ENCODE measurements at regions not wholly inside any gene's neighbourhood (a gene's known extent, or its start where the extent isn't known, plus 50 kb on each side); places are given as distances from the start of the nearest gene placed in this dataset.

GRCh38 chr10:55305285-55305684 is 504.3 kb upstream of the PCDH15 start:
- H3K56ac ChIP-seq (replicated peaks; ENCODE audit: insufficient read length, low read depth, low read length): no peak overlapping the region
- no peak overlapping the region for H2BK120ac ChIP-seq (replicated peaks; ENCODE audit: low read depth, low read length)
- no peak overlapping the region for H4K5ac ChIP-seq (ENCODE audit: insufficient read length, low read depth, low read length)
- no peak overlapping the region for H3K9ac ChIP-seq (replicated peaks in 1 of 4; ENCODE audit: extremely low read depth in 1 of 4, low read depth in 3 of 4, low read length in 3 of 4)
- no peaks in the 10 kb centered on the region for H3K79me2 ChIP-seq (ENCODE audit: control insufficient read depth in 1 of 2, insufficient read depth in 2 of 2, low read length in 2 of 2)
- no peaks in the 10 kb centered on the region for H3K79me1 ChIP-seq (ENCODE audit: low read depth, low read length)
- no peak overlapping the region for H3K4ac ChIP-seq (replicated peaks; ENCODE audit: insufficient read length, low read depth, low read length)
- no peak overlapping the region for H3K23ac ChIP-seq (ENCODE audit: insufficient read length)
- no peak overlapping the region for H3K4me3 ChIP-seq (ENCODE audit: extremely low read depth in 1 of 4, insufficient read depth in 2 of 4, low read depth in 3 of 4, low read length in 4 of 4)
- no peak overlapping the region for H2BK20ac ChIP-seq (ENCODE audit: low read length)
- no peak overlapping the region for H3K4me2 ChIP-seq (ENCODE audit: insufficient read depth in 1 of 2, low read depth in 2 of 2, low read length in 2 of 2)
- H3K23me2 ChIP-seq (ENCODE audit: low read depth, low read length): no peaks in the 10 kb centered on the region
- no peak overlapping the region for H3K27ac ChIP-seq (ENCODE audit: low read depth, low read length)
- H2BK5ac ChIP-seq (ENCODE audit: low read depth, low read length): no peak overlapping the region
- ChIA-PET POLR2A (ENCODE audit: partially characterized antibody) (no interaction called here), CTCF (ENCODE audit: partially characterized antibody) (no interaction called here)
- no peak for FAIRE-seq
- H4K8ac ChIP-seq (ENCODE audit: extremely low read depth, insufficient read depth, low read length): no peak overlapping the region
- no peak overlapping the region; the same call in 1 of the 2 replicates for H2AFZ ChIP-seq (ENCODE audit: low read length)
- H4K91ac ChIP-seq (replicated peaks; ENCODE audit: insufficient read length, low read length): no peak overlapping the region
- H2BK12ac ChIP-seq (ENCODE audit: low read depth, low read length): no peak overlapping the region
- no peaks in the 10 kb centered on the region for H3K4me1 ChIP-seq (replicated peaks in 1 of 4; ENCODE audit: control insufficient read depth in 3 of 4, insufficient read depth in 4 of 4, low read length in 3 of 4)
- H3K27me3 ChIP-seq (replicated peaks in 1 of 4; ENCODE audit: control insufficient read depth in 3 of 4, extremely low read depth in 1 of 4, insufficient read depth in 3 of 4, low read length in 3 of 4): no peaks in the 10 kb centered on the region
- H3K14ac ChIP-seq (ENCODE audit: insufficient read length): no peak overlapping the region
- DNase-seq (ENCODE audit: low read depth in 1 of 2, low spot score in 2 of 2): no peak
- no peak overlapping the region for H3K18ac ChIP-seq (ENCODE audit: extremely low read depth, low read length)
- H4K20me1 ChIP-seq (replicated peaks in 1 of 2; ENCODE audit: control insufficient read depth in 1 of 2, insufficient read depth in 2 of 2, low read length in 2 of 2): no peaks in the 10 kb centered on the region
- H3K36me3 ChIP-seq (ENCODE audit: control insufficient read depth in 2 of 4, insufficient read depth in 4 of 4, low read length in 3 of 4): no peaks in the 10 kb centered on the region
- no peak overlapping the region for H2BK15ac ChIP-seq (ENCODE audit: low read length)
- no peak overlapping the region for H2AK5ac ChIP-seq (ENCODE audit: low read depth, low read length)
- no peaks in the 10 kb centered on the region for H3K9me3 ChIP-seq (ENCODE audit: insufficient read depth in 2 of 2, low read depth in 1 of 2, low read length in 1 of 2)
- TF ChIP-seq, protein P1, sequence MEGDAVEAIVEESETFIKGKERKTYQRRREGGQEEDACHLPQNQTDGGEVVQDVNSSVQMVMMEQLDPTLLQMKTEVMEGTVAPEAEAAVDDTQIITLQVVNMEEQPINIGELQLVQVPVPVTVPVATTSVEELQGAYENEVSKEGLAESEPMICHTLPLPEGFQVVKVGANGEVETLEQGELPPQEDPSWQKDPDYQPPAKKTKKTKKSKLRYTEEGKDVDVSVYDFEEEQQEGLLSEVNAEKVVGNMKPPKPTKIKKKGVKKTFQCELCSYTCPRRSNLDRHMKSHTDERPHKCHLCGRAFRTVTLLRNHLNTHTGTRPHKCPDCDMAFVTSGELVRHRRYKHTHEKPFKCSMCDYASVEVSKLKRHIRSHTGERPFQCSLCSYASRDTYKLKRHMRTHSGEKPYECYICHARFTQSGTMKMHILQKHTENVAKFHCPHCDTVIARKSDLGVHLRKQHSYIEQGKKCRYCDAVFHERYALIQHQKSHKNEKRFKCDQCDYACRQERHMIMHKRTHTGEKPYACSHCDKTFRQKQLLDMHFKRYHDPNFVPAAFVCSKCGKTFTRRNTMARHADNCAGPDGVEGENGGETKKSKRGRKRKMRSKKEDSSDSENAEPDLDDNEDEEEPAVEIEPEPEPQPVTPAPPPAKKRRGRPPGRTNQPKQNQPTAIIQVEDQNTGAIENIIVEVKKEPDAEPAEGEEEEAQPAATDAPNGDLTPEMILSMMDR (IDR thresholded peaks at IDR 0.05; ENCODE audit: control extremely low read depth in 1 of 3, insufficient read depth in 1 of 3, low read depth in 1 of 3, low read length in 3 of 3): no peak
- no peak for TF ChIP-seq BCL11A (IDR thresholded peaks at IDR 0.05; ENCODE audit: low read depth in 2 of 2, low read length in 2 of 2)
- TF ChIP-seq SIN3A (conservative IDR thresholded peaks at IDR 0.05 in 1 of 2, IDR thresholded peaks at IDR 0.05 in 1 of 2; ENCODE audit: low read depth in 1 of 2, low read length in 2 of 2): no peak
- no peak for TF ChIP-seq SRF (IDR thresholded peaks at IDR 0.05; ENCODE audit: low read depth, low read length)
- no peak for TF ChIP-seq BRCA1 (IDR thresholded peaks at IDR 0.05; ENCODE audit: low read depth, low read length)
- no peak for TF ChIP-seq EP300 (IDR thresholded peaks at IDR 0.05; ENCODE audit: borderline replicate concordance in 1 of 2, low read depth in 2 of 2, low read length in 2 of 2)
- TF ChIP-seq, protein P2, sequence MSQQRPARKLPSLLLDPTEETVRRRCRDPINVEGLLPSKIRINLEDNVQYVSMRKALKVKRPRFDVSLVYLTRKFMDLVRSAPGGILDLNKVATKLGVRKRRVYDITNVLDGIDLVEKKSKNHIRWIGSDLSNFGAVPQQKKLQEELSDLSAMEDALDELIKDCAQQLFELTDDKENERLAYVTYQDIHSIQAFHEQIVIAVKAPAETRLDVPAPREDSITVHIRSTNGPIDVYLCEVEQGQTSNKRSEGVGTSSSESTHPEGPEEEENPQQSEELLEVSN (IDR thresholded peaks at IDR 0.05): no peak
- TF ChIP-seq TAF1 (IDR thresholded peaks at IDR 0.05; ENCODE audit: low read depth, low read length): no peak
- no peak for TF ChIP-seq RXRA (IDR thresholded peaks at IDR 0.05; ENCODE audit: insufficient read depth, low read depth, low read length)
- no peak for TF ChIP-seq RNF2 (IDR thresholded peaks at IDR 0.05; ENCODE audit: borderline replicate concordance, low read depth, low read length, missing control alignments, poor library complexity, severe bottlenecking)
- TF ChIP-seq EGR1 (IDR thresholded peaks at IDR 0.05; ENCODE audit: borderline replicate concordance, low read depth, low read length): no peak
- no peak for TF ChIP-seq TCF12 (IDR thresholded peaks at IDR 0.05; ENCODE audit: low read depth, low read length)

Measured in H1 (cell line).